Transverse colon (tissue), 4 donors: ENCODE measurements at regions not wholly inside any gene's neighbourhood (a gene's known extent, or its start where the extent isn't known, plus 50 kb on each side); places are given as distances from the start of the nearest gene placed in this dataset.

Experiments
- DNase-seq: peaks from one replicate; pipeline ENCODE4 v3.0.0-alpha.2; 2019
- H3K27ac ChIP-seq, 4 donors: fragments of 200-600 bp; sonication (generic); 2 replicates each; pipeline ENCODE4 v1.5.1; 2016 to 2018; ENCODE audit warnings: inconsistent platforms in 4 of 4
- H3K27me3 ChIP-seq: fragments of 200-600 bp; sonication (generic); 2 replicates; pipeline ENCODE4 v1.5.1; 2017; ENCODE audit warnings: inconsistent platforms
- H3K36me3 ChIP-seq, 4 donors: fragments of 200-600 bp; sonication (generic); 2 replicates each; pipeline ENCODE4 v1.5.1; 2017 to 2019; ENCODE audit warnings: inconsistent platforms in 4 of 4
- H3K4me1 ChIP-seq, 4 donors: fragments of 200-600 bp; sonication (generic); 2 replicates each; pipeline ENCODE4 v1.5.1; 2017 to 2020; ENCODE audit warnings: inconsistent platforms in 4 of 4
- H3K4me3 ChIP-seq, 4 donors: fragments of 200-600 bp; sonication (generic); 1 replicate in 1 of 4; 2 replicates in 3 of 4; pipeline versions ENCODE4 v1.5.1 to v1.6.1; 2017 to 2019; ENCODE audit warnings: inconsistent platforms in 4 of 4
- H3K9me3 ChIP-seq, 2 donors: fragments of 200-600 bp; sonication (generic); 2 replicates each; pipeline ENCODE4 v1.5.1; 2017 to 2019; ENCODE audit warnings: inconsistent platforms in 2 of 2
- EP300 ChIP-seq: sonication (generic); formaldehyde crosslinking; IDR thresholded peaks from one replicate; pipeline ENCODE4 v1.6.1; 2017; ENCODE audit warnings: antibody characterized with exemption, low read depth
- POLR2A ChIP-seq: fragments of 450-650 bp; IDR thresholded peaks from one replicate; pipeline ENCODE4 v1.6.1; 2016; ENCODE audit warnings: antibody characterized with exemption, mild to moderate bottlenecking, moderate library complexity
- POLR2AphosphoS5 ChIP-seq, 3 donors: sonication (generic); formaldehyde crosslinking; IDR thresholded peaks; one replicate each; pipeline ENCODE4 v1.6.1; 2016; ENCODE audit warnings: antibody characterized with exemption in 3 of 3
- whole genome bisulfite sequencing, 2 donors: methylation state at CpG; one replicate each; pipeline ENCODE4 v1.1.5; 2018; ENCODE audit warnings: low coverage in 1 of 2; 5-methylcytosine and 5-hydroxymethylcytosine counted together
- in situ Hi-C, 4 donors: fragments of 200-750 bp; cut with MboI; loops; one replicate each; pipeline versions ENCODE4 v1.15.0 to v1.15.1; 2017; ENCODE audit warnings: low sequenced_read_pairs in 3 of 4, low pct_ligation_motif_present in 1 of 4, low pct_unique_long_range_greater_than_20kb in 1 of 4
- intact Hi-C: fragments of 100-400 bp; cut with DNase I; formaldehyde crosslinking; loops from one replicate; pipeline ENCODE4 v1.15.1; 2023; ENCODE audit warnings: low total_unique reads
- TF ChIP-seq, protein P1 (sequence below), 5 experiments: fragments of 200-600 bp in 3 of 5; fragments of 450-650 bp in 2 of 5; sonication (generic) in 3 of 5; IDR thresholded peaks; 1 replicate in 2 of 5; 2 replicates in 3 of 5; pipeline ENCODE4 v1.5.1; 2016 to 2017; ENCODE audit warnings: antibody characterized with exemption in 5 of 5, inconsistent platforms in 3 of 5, mild to moderate bottlenecking in 2 of 5, moderate library complexity in 1 of 5

DNA sequence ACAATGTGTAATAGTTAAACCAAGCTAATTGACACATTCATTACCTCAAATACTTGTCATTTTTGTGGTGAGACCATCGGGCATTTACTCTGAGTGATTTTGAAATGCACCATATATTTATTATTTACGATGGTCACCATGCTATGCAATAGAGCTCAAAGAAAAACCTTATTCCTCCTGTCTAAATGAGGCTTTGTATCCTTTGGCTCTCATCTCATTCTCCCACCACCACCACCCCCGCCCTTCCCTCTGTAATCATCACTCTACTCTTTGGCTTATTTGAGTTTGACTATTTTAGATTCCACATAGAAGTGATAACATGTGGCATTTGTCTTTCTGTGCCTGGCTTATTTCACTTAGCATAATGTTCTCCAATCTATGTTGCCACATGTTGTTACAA is 124.9 kb downstream of the CYSLTR2 start:
- no peak for DNase-seq
- TF ChIP-seq POLR2AphosphoS5 (IDR thresholded peaks at IDR 0.05) (no peak), EP300 (no peak), POLR2A (no peak)
- Histone ChIP-seq H3K27ac (no peak overlapping the region), H3K4me1 (peaks cover 0 to 6% (median 0%) of the 10 kb centered on the region in 4 donors), H3K9me3 (peaks cover 9 to 12% of the 10 kb centered on the region in 2 donors), H3K36me3 (no peaks in the 10 kb centered on the region), H3K27me3 (no peaks in the 10 kb centered on the region), H3K4me3 (no peak overlapping the region)
- WGBS, 2 donors: 72 to 87% methylated on average over 3 of the region's 3 CpGs
- intact Hi-C loops (loop anchor here (10.0 kb wide), 1 partner anchor 184 kb away; no protein-coding TSS in a partner anchor), in situ Hi-C loops (loop anchor here in 1 of 4 donors (10.0 kb wide), 1 partner anchor 184 kb away; no protein-coding TSS in a partner anchor)

GRCh38 chr13:48780713-48781341 is 127.1 kb downstream of the CYSLTR2 start:
- in situ Hi-C loops: no loop called here
- peaks cover 9 to 12% of the 10 kb centered on the region in 2 donors for H3K9me3 ChIP-seq
- DNase-seq: no peak
- no peak for TF ChIP-seq POLR2A
- no peak for TF ChIP-seq POLR2AphosphoS5 (IDR thresholded peaks at IDR 0.05)
- TF ChIP-seq, protein P1, sequence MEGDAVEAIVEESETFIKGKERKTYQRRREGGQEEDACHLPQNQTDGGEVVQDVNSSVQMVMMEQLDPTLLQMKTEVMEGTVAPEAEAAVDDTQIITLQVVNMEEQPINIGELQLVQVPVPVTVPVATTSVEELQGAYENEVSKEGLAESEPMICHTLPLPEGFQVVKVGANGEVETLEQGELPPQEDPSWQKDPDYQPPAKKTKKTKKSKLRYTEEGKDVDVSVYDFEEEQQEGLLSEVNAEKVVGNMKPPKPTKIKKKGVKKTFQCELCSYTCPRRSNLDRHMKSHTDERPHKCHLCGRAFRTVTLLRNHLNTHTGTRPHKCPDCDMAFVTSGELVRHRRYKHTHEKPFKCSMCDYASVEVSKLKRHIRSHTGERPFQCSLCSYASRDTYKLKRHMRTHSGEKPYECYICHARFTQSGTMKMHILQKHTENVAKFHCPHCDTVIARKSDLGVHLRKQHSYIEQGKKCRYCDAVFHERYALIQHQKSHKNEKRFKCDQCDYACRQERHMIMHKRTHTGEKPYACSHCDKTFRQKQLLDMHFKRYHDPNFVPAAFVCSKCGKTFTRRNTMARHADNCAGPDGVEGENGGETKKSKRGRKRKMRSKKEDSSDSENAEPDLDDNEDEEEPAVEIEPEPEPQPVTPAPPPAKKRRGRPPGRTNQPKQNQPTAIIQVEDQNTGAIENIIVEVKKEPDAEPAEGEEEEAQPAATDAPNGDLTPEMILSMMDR (IDR thresholded peaks at IDR 0.05): no peak
- no peak for TF ChIP-seq EP300
- no peaks in the 10 kb centered on the region for H3K36me3 ChIP-seq
- H3K4me1 ChIP-seq: peaks cover 0 to 6% (median 0%) of the 10 kb centered on the region in 4 donors
- H3K27me3 ChIP-seq: no peaks in the 10 kb centered on the region
- H3K27ac ChIP-seq: no peak overlapping the region
- intact Hi-C loops: no loop called here
- WGBS, 2 donors: 69 to 76% methylated on average over 2 of the region's 2 CpGs
- H3K4me3 ChIP-seq: no peak overlapping the region

- no peak overlapping the region for H3K4me3 ChIP-seq
- intact Hi-C loops: no loop called here
- no peak for TF ChIP-seq POLR2AphosphoS5 (IDR thresholded peaks at IDR 0.05)
- TF ChIP-seq EP300: no peak
- TF ChIP-seq, protein P1 (IDR thresholded peaks at IDR 0.05): no peak
- TF ChIP-seq POLR2A: no peak
- H3K27ac ChIP-seq: no peak overlapping the region
- in situ Hi-C loops: no loop called here
- H3K27me3 ChIP-seq: no peaks in the 10 kb centered on the region
- H3K4me1 ChIP-seq: peaks cover 0 to 6% (median 0%) of the 10 kb centered on the region in 4 donors
- H3K36me3 ChIP-seq: no peaks in the 10 kb centered on the region
- WGBS, 2 donors: 64 to 70% methylated on average over 2 to 3 of the region's 3 CpGs
- peaks cover 9 to 12% of the 10 kb centered on the region in 2 donors for H3K9me3 ChIP-seq
- no peak for DNase-seq
These were observed 128.7 kb downstream of the CYSLTR2 start for GRCh38 chr13:48782429-48782840.

DNA sequence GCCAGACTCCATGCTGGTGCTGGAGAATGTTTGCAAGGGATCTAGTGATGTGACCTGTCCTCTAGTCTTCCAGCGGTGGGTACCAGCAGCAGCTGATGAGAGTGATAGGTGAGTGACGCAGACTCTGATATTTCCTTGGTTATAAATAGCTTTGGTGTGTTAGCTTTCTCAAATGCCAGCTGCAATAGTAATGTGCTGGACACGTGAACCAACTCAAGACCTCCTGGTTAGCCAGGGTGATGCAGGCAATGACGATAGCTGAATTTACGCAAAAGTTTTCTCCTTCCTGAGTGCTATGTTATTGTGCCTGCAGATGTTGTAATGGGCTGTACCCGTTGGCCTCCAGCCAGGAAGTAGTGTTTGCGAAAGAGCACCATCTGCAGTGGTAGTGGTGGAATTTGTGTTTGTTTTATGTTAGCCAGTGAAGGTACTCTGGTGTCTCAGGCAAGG is 129.5 kb downstream of the CYSLTR2 start:
- peaks cover 0 to 6% (median 0%) of the 10 kb centered on the region in 4 donors for H3K4me1 ChIP-seq
- TF ChIP-seq, protein P1 (IDR thresholded peaks at IDR 0.05): no peak
- peak; percentile 70 for TF ChIP-seq EP300
- TF ChIP-seq POLR2AphosphoS5 (IDR thresholded peaks at IDR 0.05): peak in 2 of 3 donors; percentile 29 to 63
- H3K9me3 ChIP-seq: peaks cover 9 to 12% of the 10 kb centered on the region in 2 donors
- H3K36me3 ChIP-seq: no peaks in the 10 kb centered on the region
- DNase-seq: peak; percentile 69
- no peaks in the 10 kb centered on the region for H3K27me3 ChIP-seq
- WGBS, 2 donors: 52% methylated on average over 7 of the region's 7 CpGs; no CpG with 5 or more reads in 1 of the 2 donors
- in situ Hi-C loops (no loop called here), intact Hi-C loops (no loop called here)
- no peak overlapping the region for H3K4me3 ChIP-seq
- H3K27ac ChIP-seq: no peak overlapping the region
